ENCODE measurements at regions not wholly inside any gene's neighbourhood (a gene's known extent, or its start where the extent isn't known, plus 50 kb on each side); places are given as distances from the start of the nearest gene placed in this dataset.

GRCh38 chr19:27890696-27891095 lies 1322.3 kb downstream of the UQCRFS1 start:
- Histone ChIP-seq H3K79me2 (ENCODE audit: control insufficient read depth, insufficient read depth, low read length) (no peaks in the 10 kb centered on the region), H3K27me3 (replicated peaks in 1 of 2; ENCODE audit: control insufficient read depth in 2 of 2, insufficient read depth in 2 of 2, low read length in 1 of 2) (no peaks in the 10 kb centered on the region), H3K27ac (ENCODE audit: control insufficient read depth, insufficient read depth) (no peak overlapping the region), H2AFZ (ENCODE audit: control insufficient read depth, low read depth, low read length) (no peak overlapping the region), H3K36me3 (ENCODE audit: control insufficient read depth in 2 of 2, insufficient read depth in 2 of 2, low read length in 1 of 2) (no peaks in the 10 kb centered on the region), H3K4me3 (no peak overlapping the region), H3K4me2 (ENCODE audit: control insufficient read depth, insufficient read depth) (no peak overlapping the region), H3K4me1 (ENCODE audit: control insufficient read depth, insufficient read depth, low read length) (no peaks in the 10 kb centered on the region), H4K20me1 (ENCODE audit: control insufficient read depth, insufficient read depth) (no peaks in the 10 kb centered on the region), H3K9me3 (replicated peaks; ENCODE audit: control insufficient read depth, insufficient read depth, low read length) (no peaks in the 10 kb centered on the region; the same call in 2 of the 3 replicates), H3K9ac (ENCODE audit: control insufficient read depth, insufficient read depth, low read length) (no peak overlapping the region)
- no peak for FAIRE-seq
- ChIA-PET RAD21 (ENCODE audit: unreplicated experiment) (no interaction called here), SMC1A (ENCODE audit: uncharacterized antibody, unreplicated experiment) (no interaction called here), POLR2A (no interaction called here), CTCF (no interaction called here)
- no peak for DNase-seq (ENCODE audit: low read depth, low spot score)
- in situ Hi-C loops (cut with MboI) (no loop called here), intact Hi-C loops (cut with micrococcal nuclease; ENCODE audit: unreplicated experiment) (no loop called here)
- ATAC-seq: no peak
- TF ChIP-seq ZBTB4 (CRISPR knock-in tag; IDR thresholded peaks at IDR 0.05): no peak
- no peak for TF ChIP-seq SREBF1 (IDR thresholded peaks at IDR 0.05; ENCODE audit: low read length)
- no peak for TF ChIP-seq POLR2AphosphoS2 (IDR thresholded peaks at IDR 0.05; ENCODE audit: low read depth, low read length)
- no peak for TF ChIP-seq TCF3 (IDR thresholded peaks at IDR 0.05; ENCODE audit: borderline replicate concordance, insufficient read depth, low read depth, low read length)
- no peak for TF ChIP-seq BCL3 (IDR thresholded peaks at IDR 0.05; ENCODE audit: borderline replicate concordance, insufficient read depth, low read depth, low read length, poor library complexity, severe bottlenecking)
- no peak for TF ChIP-seq FOXK2 (IDR thresholded peaks at IDR 0.05)
- TF ChIP-seq CBX3 (IDR thresholded peaks at IDR 0.05; ENCODE audit: borderline replicate concordance, low read depth): no peak
- no peak for TF ChIP-seq ZNF687 (IDR thresholded peaks at IDR 0.05)
- TF ChIP-seq BHLHE40 (IDR thresholded peaks at IDR 0.05; ENCODE audit: borderline replicate concordance in 1 of 2, low read depth in 2 of 2, low read length in 1 of 2): no peak
- TF ChIP-seq BACH1 (IDR thresholded peaks at IDR 0.05; ENCODE audit: borderline replicate concordance): no peak
- WGBS (ENCODE audit: insufficient coverage, insufficient replicate concordance, low lambda C conversion rate, missing lambda C conversion rate): 35% methylated on average over 5 of the region's 5 CpGs
- no TSS peak for BruUV-seq (replicated peaks)
